Right lobe of liver (tissue), 4 donors: ENCODE measurements at regions not wholly inside any gene's neighbourhood (a gene's known extent, or its start where the extent isn't known, plus 50 kb on each side); places are given as distances from the start of the nearest gene placed in this dataset.

Experiments used
- CTCF ChIP-seq, 4 donors: fragments of 200-600 bp in 3 of 4; fragments of 450-650 bp in 1 of 4; IDR thresholded peaks; one replicate each; pipeline versions ENCODE4 v1.5.1 to v1.8.0; 2016 to 2022; ENCODE audit warnings: antibody characterized with exemption in 4 of 4, mild to moderate bottlenecking in 2 of 4
- POLR2A ChIP-seq: fragments of 450-650 bp; IDR thresholded peaks from one replicate; pipeline ENCODE4 v1.6.1; 2017; ENCODE audit warnings: antibody characterized with exemption, mild to moderate bottlenecking
- donor health status: DM: no; HTN: no; CAD: no.
- donor health status: DM: no; HTN: no; CAD: no.
- donor health status: DM: no; HTN: yes; CAD: no.

- TF ChIP-seq POLR2A (no peak), CTCF (IDR thresholded peaks at IDR 0.05) (no peak)
These were observed 61.1 kb upstream of the ACAN start for GRCh38 chr15:88742161-88742560.
